GM23338 (cell line): ENCODE measurements at regions not wholly inside any gene's neighbourhood (a gene's known extent, or its start where the extent isn't known, plus 50 kb on each side); places are given as distances from the start of the nearest gene placed in this dataset.

ENCODE experiments used
- CTCF ChIP-seq, 2 experiments: fragments of 200-600 bp in 1 of 2; sonication (generic) in 1 of 2; conservative IDR thresholded peaks; 2 replicates each; pipeline versions ENCODE4 v1.5.1 to v1.6.1; 2016 to 2017; ENCODE audit warnings: antibody characterized with exemption in 2 of 2, low read depth in 2 of 2, mild to moderate bottlenecking in 2 of 2, moderate library complexity in 1 of 2
- ETS1 ChIP-seq: IDR thresholded peaks from 2 replicates; pipeline ENCODE4 v1.6.1; 2016; ENCODE audit warnings: antibody characterized with exemption
- EZH2 ChIP-seq: fragments of 200-600 bp; sonication (generic); IDR thresholded peaks from one replicate; pipeline ENCODE4 v1.8.0; 2017; ENCODE audit warnings: antibody characterized with exemption, mild to moderate bottlenecking, low read depth; ENCODE audit not compliant: unreplicated experiment

- TF ChIP-seq CTCF (conservative IDR thresholded peaks at IDR 0.05; ENCODE audit: low read depth in 2 of 2) (no peak), EZH2 (no peak), ETS1 (no peak)
Observed at GRCh38 chr3:177930771-177931170, 605.5 kb upstream of the KCNMB2 start.
